GM18511 (cell line): ENCODE measurements at regions not wholly inside any gene's neighbourhood (a gene's known extent, or its start where the extent isn't known, plus 50 kb on each side); places are given as distances from the start of the nearest gene placed in this dataset.
"Not testable (repeated sequence)": the region's sequence is repeated elsewhere in the genome, so short reads cannot be mapped to it uniquely, and the experiment has no call there.

Experiments used
- ATAC-seq: cut with Tn5 transposase; IDR thresholded peaks from one replicate; pipeline ENCODE4 v1.9.1; 2021; ENCODE audit warnings: mild to moderate bottlenecking, moderate library complexity; ENCODE audit not compliant: unreplicated experiment

- ATAC-seq, result no peak
Measured at GRCh38 chr13:79837741-79838450, 356.9 kb downstream of the NDFIP2 start.

DNA sequence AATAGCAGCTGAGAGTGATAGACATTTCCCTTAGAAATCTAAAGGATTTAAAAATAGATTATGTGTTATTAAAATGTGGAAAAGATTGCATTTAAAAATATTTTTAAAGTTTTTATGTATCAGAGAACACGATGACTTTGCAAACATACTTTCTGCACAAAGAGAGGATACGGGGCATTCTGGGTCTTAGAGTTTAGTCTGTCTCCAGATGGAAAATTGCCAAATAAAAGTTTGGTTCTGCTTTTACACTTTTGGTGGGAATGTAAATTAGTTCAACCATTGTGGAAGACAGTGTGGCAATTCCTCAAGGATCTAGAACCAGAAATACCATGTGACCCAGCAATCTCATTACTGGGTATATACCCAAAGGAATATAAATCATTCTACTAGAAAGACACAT is 355.2 kb downstream of the NDFIP2 start:
- ATAC-seq, result not testable (repeated sequence)

DNA sequence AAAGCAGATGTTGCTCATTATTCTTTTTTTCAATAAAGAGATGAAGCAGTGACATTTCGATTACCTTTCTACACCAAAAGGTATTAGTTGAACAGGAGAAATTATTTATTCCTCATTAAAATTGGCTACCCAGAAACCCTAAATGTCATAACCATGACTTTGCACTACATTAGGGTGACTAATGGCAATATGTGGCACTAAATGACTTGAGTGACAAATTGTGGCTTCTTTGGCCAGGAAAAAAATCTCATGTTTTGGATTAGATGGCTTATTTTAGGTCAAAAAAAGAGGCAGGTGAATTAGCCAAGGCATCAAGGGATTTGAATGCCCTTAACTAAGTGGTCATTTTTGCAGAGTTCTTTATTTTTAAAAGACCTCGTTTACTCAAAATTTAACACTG is 353.9 kb downstream of the NDFIP2 start:
- ATAC-seq, result no peak

- ATAC-seq, result no peak
Measured at GRCh38 chr13:79833991-79834390, 353.0 kb downstream of the NDFIP2 start.

DNA sequence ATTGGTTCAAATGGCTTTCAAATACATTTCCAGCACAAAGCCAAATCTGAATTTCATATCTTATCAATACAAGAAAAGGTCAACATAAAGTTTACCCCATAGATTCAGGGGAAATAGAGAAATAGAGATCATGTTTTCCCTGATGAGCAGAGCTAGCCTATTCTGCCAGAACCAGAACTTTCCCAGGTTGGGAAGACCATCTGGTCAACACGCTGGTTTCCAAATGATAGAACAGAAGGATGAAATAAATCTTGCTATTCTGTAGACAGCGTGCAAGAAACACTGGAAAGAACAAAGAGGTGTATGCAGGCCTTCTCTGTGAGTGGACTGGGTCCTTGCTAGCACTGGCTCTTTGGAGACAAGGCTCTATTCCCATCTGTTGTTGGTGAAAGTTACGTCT is 350.6 kb downstream of the NDFIP2 start:
- ATAC-seq, result no peak

- ATAC-seq, result no peak
Measured at GRCh38 chr13:79830945-79831344, 350.0 kb downstream of the NDFIP2 start.

GRCh38 chr13:79830426-79830825 is 349.5 kb downstream of the NDFIP2 start:
- no peak for ATAC-seq

GRCh38 chr13:79829880-79830279 is 348.9 kb downstream of the NDFIP2 start:
- ATAC-seq, result no peak

- no peak for ATAC-seq
Measured at GRCh38 chr13:79825959-79826358, 345.0 kb downstream of the NDFIP2 start.

DNA sequence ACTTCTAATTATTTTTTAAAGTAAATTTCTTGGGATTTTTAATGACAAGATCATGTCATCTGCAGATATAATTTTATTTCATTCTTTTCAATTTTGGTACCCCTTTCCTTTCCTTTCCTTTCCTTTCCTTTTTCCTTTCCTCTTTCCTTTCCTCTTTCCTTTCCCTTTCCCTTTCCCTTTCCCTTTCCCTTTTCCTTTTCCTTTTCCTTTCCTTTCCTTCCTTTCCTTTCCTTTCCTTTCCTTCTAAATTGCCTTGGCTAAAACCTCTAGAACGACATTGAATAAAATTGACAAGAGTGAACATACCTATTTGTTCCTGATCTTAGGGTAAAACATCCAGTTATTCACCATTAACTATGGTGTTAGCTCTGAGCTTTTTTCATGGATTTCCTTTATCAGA is 334.1 kb downstream of the NDFIP2 start:
- ATAC-seq, result no peak

- peak; percentile 76 for ATAC-seq
Measured at GRCh38 chr13:79812070-79812850, 331.3 kb downstream of the NDFIP2 start.

- no peak for ATAC-seq
Measured at GRCh38 chr13:79811170-79811569, 330.2 kb downstream of the NDFIP2 start.

DNA sequence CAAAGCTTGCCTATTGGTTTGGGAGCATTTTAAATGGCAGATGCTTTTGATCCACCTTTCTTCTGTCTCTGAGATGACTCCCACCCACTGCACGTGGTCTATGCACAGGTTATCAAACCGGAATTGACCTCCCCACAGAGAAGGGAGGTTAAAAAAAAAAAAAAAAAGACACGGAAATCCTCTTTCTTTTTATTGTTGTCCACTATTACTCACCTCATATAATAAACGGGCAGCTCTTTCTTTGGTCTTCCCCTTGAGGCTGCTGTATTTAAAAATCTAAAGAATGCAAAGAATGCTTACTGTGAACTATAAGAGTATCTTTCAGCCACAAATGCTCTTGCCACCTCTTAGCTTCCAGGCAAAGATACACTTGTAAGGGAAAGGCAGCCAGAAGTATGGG is 329.7 kb downstream of the NDFIP2 start:
- no peak for ATAC-seq

DNA sequence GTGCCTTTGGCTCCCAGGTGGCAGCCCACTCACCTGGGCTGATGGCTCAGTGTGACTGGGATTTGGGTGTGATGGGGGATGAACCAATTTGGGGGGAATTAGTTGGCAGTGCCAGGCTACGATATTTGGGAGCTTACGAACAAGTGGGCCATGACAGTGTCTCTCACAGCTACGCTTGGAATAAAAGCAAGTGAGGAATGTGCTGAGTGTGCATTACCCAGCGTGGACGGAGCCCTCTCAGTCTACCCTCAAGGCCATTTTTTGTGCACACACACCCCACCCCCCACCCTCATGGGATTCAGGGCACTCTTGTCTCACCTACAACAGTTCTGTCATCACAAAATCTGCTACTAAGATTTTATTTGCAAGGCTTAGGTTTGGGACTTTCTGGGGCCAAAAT is 329.1 kb downstream of the NDFIP2 start:
- no peak for ATAC-seq

GRCh38 chr13:79808475-79808874 is 327.5 kb downstream of the NDFIP2 start:
- ATAC-seq, result no peak

DNA sequence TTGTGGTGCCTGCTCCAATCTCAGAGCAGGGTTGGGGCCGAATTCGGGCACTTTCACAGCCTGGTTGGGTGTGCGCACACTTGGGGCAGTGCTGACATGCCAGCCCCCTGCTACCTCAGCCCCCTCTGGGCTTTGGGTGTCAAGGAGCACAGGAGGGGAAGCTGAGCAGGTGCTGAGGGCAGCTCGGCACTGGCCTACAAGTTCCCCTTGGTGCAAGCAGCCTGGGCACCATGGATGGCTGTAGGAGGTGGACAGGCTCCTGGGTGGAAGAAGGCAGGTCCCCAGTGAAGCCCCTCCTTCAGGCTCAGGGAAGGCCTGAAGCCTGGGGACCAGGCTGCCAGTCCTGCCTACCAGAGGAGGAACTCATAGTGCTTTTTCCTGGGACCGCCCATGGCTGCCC is 326.6 kb downstream of the NDFIP2 start:
- no peak for ATAC-seq

DNA sequence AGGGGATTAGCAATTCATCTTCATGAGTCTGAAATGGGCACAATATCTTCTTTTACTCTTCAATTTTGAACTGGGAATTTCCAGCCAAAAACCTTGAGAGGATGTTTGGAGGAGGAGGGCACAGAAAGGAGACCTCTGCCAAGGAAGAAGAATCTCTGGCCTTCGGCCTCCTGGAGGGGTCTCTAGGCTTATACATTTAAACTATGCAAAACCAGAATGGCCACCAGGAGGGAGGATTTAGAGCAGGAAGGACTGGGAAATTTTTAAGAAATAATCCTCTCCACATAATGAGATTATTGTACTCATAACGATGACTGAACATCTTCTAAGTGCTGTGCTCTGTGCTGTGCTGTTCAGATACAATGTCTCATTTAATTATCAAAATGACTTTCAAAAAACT is 325.9 kb downstream of the NDFIP2 start:
- ATAC-seq, result no peak

GRCh38 chr13:79805317-79805716 is 324.4 kb downstream of the NDFIP2 start:
- ATAC-seq, result no peak

DNA sequence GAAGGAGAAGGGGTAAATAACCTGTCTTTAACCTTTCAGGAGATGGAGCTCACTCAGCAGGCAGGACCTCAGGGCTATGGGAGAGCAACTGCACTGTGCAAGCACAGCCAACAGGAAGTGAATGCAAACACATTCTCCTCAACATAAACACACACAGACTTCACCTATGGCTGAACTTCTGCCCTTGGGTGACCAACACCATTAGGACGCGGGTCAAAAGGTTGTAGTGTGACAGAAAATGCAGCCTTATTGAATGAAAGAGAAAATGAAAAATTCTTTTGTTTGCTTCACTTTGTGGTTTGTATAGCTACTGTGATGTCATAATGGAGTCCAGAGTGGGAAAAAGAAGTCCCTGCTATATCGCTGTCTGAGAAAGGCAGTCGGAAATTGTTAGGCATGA is 323.0 kb downstream of the NDFIP2 start:
- ATAC-seq, result peak; percentile 78

- no peak for ATAC-seq
Measured at GRCh38 chr13:79803296-79803695, 322.3 kb downstream of the NDFIP2 start.

DNA sequence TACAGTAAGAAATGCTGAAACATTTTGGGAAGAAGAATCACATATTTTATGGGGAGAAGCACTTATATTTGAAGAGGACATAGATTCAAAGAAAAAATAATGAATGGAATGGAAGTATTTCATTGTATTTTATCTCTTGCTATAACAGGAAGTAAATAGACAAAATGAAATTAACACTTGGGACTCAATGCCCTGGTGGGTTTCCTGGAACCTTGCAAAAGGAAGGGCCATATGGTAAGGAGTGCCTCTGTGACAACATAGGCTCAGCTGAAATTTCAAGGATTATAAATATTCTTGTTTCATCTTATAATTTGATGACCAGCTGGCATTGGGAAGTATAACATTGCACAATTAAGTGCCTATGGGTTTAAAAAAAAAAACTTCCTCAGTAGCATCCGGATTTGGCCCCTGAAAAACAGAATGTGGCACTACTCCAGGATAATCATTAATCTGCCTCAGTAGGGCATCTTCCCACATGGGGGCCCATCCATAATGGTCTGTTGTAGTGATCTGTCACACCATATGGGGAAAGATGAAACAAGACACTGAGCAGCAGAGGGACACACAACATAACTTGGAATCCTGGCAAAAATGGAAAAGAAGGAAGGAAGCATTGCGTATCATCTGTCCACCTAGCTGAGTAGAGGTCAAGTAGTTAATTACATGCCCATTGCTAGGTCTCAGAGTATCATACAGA is 321.6 kb downstream of the NDFIP2 start:
- ATAC-seq, result no peak
